Left cardiac atrium (tissue), 4 donors: ENCODE measurements at regions not wholly inside any gene's neighbourhood (a gene's known extent, or its start where the extent isn't known, plus 50 kb on each side); places are given as distances from the start of the nearest gene placed in this dataset.
A peak's percentile ranks its signal among the peaks of the same experiment; 100 is the strongest.

Experiments
- ATAC-seq, 2 donors: fragments of 200-7000 bp; cut with Tn5 transposase; one replicate each; pipeline ENCODE4 v1.9.1; 2020; ENCODE audit warnings: mild to moderate bottlenecking in 2 of 2, moderate library complexity in 2 of 2
- DNase-seq: peaks from one replicate; pipeline ENCODE4 v3.0.0-alpha.2; 2020
- intact Hi-C, 2 donors: fragments of 100-400 bp; cut with DNase I; formaldehyde crosslinking; loops; one replicate each; pipeline versions ENCODE4 v1.14.1 to v1.15.1; 2022 to 2023
- donor health status: DM: no; HTN: yes; CAD: no.
- donor health status: DM: no; HTN: yes; CAD: no; lungs with severe emphysema.
- donor health status: DM: yes; HTN: yes; CAD: no.
- donor health status: Dilated cardiomyopathy.

DNA sequence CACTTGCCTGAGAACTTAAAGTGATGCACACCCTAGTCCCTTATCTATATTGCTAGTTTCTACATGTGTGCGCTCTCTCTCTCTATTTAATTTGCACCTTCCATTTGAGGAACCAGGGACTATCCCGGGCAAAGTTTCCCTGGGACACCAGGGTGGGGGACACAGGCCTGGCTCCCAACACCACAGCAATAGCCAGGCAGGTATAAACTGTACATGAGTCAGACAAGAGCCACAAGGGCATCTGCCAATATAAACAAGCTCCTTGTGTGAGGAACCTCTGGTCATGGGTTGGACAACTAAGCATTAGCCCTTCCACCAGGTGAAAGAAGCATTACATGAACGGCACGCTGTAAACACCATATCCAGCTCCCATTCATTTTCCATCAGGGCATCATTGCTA, 455.5 kb downstream of the STIM2 start:
- DNase-seq (no peak), ATAC-seq (no peak)
- intact Hi-C loops = no loop called here

- DNase-seq = peak; percentile 17
- intact Hi-C loops = no loop called here
- peak in 1 of 2 donors; percentile 33 for ATAC-seq
These were observed 458.1 kb downstream of the STIM2 start for GRCh38 chr4:27318740-27319139.

DNA sequence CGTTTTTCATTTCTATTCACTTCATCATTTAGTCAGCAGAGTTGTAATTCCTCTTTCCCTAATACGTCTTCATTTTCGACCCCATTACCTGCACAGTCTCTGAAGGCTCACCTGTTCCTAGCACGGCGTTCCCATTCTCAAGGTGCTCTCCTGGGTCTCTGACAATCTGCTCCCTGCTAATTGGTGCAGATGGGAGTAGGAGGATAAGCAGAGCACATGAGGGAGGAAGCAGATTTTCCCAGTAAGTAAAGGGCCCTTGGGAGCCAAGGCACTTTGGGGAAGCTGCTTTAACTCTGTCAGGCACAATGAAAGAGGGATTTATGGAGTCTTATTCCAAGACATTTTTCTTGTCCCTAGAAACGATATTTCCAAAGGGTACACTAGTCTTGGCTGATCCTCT, 466.4 kb downstream of the STIM2 start:
- ATAC-seq = no peak

GRCh38 chr4:27327421-27328181, 467.0 kb downstream of the STIM2 start:
- no peak for DNase-seq
- intact Hi-C loops = no loop called here
- no peak for ATAC-seq

More for the DNA sequence above, 466.4 kb downstream of the STIM2 start:
- no peak for DNase-seq
- intact Hi-C loops = no loop called here

DNA sequence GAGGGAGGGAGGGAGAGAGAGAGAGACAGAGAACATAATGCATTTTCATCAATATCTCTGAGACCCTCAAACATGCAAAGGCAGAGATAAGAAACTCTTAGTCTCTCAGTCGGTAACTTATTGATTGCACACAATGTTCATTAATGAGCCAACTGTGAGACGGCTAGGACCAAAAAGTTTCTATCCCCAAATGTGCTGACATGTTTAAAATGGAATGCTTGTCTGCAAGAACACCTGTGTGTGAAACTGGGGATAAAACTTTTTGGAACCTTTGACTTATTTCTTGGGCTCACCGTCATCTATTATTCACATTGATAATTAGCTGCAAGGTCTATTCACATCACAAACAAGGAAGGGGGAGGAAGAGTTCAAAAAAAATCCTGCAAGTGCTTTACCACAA, 477.9 kb downstream of the STIM2 start:
- intact Hi-C loops = no loop called here
- no peak for DNase-seq
- ATAC-seq = no peak

GRCh38 chr4:27343411-27343810, 482.8 kb downstream of the STIM2 start:
- no peak for ATAC-seq
- intact Hi-C loops = no loop called here
- DNase-seq = no peak

GRCh38 chr4:27350161-27350560, 489.5 kb downstream of the STIM2 start:
- no peak for DNase-seq
- no peak for ATAC-seq
- intact Hi-C loops = no loop called here

DNA sequence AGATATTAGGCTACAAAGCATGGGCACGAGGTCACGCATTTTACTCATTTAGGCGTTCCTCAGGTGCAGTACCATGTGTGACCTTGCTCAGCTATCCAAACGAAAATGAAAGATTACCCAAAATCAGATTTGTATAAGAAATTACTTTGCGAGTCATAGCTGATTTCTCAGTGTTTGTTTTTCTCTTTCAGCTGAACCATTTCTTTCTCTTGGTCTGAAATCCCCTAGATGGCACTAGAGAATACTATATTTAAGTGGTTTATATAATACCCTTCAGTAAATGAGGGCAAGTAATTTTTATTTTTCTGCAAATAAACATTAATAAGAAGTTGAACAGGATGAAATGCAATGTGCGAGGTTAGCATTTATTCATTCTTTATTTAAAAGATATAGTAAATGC, 496.6 kb downstream of the STIM2 start:
- ATAC-seq = no peak
- no peak for DNase-seq
- intact Hi-C loops = no loop called here

GRCh38 chr4:27358269-27358668, 497.6 kb downstream of the STIM2 start:
- ATAC-seq = no peak
- intact Hi-C loops = no loop called here
- DNase-seq = no peak

GRCh38 chr4:27360131-27360530, 499.5 kb downstream of the STIM2 start:
- intact Hi-C loops = no loop called here
- DNase-seq = no peak
- no peak for ATAC-seq

GRCh38 chr4:27360790-27361267, 500.2 kb downstream of the STIM2 start:
- intact Hi-C loops = no loop called here
- peak in 1 of 2 donors; percentile 30 for ATAC-seq

GRCh38 chr4:27364509-27364908, 503.9 kb downstream of the STIM2 start:
- intact Hi-C loops = no loop called here
- ATAC-seq (no peak), DNase-seq (no peak)

More at GRCh38 chr4:27360790-27361267, 500.2 kb downstream of the STIM2 start:
- no peak for DNase-seq

DNA sequence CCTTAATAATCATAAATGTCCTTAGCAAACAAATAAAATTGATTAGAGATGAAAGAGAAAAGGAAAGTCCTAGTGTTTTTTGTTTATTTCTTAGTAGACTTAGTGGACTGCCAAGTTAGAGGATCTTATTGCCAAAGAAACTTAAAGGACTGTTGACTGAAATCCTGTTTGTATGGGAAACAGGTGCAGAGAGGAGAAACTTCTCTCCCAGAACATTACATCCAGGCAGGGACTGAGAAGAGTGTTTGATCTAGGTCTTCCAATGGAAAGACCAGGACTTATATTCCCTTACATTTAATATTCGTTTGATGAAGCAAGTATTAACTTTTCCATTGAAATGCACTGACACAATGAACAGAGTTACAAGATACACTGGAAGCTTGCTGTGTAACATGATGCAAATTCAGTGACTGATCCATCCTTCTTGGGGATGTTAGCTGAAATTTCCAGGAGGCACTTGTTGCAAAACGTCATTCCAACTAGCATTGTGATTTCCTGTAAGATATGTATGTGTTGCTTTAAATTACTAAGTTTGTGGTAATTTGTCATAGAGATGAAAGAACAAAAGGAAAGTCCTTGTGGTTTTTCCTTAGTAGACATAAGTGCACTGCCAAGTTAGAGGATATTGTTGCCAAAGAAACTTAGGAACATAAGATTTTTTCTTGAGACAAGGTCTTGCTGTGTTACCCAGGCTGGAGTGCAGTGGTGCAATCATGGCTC, 505.6 kb downstream of the STIM2 start:
- no peak for DNase-seq
- intact Hi-C loops = no loop called here

GRCh38 chr4:27368781-27369180, 508.1 kb downstream of the STIM2 start:
- intact Hi-C loops = no loop called here
- no peak for ATAC-seq
- DNase-seq = no peak

More for the DNA sequence above, 505.6 kb downstream of the STIM2 start:
- no peak for ATAC-seq

DNA sequence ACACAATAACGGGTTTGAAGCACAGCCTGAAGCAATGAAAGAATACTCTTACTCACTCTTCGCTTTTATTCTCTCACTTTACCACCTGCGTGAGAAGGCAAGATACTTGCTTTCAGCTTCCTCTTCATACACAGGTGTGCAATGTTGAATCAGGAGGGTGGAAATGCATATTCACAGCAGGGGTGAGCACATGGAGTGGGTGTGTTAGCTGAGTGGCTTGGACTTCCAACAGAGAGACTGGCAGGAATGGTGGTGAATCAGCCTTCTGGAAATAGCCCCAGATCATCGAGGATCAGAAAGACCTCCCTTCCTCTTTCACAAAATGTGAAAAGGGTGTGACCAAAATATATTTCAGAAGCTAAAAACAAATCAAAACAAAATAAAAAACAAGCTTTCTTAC, 521.2 kb downstream of the STIM2 start:
- intact Hi-C loops = no loop called here
- ATAC-seq (no peak), DNase-seq (no peak)

- DNase-seq (no peak), ATAC-seq (no peak)
- intact Hi-C loops = no loop called here
These were observed 527.1 kb downstream of the STIM2 start for GRCh38 chr4:27387711-27388110.

- intact Hi-C loops = no loop called here
- no peak for ATAC-seq
These were observed 537.2 kb downstream of the STIM2 start for GRCh38 chr4:27397886-27398285.

DNA sequence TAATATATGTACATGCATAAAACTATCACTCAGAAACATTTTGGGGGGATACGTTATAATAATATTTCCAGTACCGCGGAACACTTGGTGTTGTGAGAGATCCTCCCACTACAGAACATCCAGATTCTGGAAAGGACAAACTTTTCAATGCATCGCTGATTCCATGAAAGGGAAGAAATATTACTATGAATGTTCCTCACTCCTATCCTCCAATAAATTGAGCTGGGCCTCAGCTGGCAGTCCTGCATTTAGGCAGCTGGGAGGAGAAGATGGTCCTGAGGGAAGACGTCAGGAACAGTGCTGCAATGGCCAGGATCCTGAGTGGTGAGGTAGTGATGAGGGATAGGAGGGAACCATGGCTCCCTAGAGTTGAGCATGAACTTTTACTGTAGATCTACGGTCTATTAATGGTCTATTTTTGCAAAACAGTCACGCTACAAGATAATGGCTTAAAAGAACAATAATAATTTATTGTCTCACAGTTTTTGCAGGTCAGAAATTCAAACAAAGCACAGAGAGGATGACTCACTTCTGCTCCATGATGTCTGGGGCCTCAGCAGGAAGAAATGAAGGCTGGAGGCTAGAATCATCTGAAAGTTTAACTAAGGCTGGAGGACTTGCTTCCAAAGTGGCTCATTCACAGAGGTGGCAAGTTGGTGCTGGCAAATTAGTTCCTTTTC, 538.1 kb downstream of the STIM2 start:
- DNase-seq = no peak
- intact Hi-C loops = no loop called here
- ATAC-seq = no peak

More at GRCh38 chr4:27397886-27398285, 537.2 kb downstream of the STIM2 start:
- no peak for DNase-seq

GRCh38 chr4:27407616-27408015, 547.0 kb downstream of the STIM2 start:
- intact Hi-C loops = no loop called here
- ATAC-seq = no peak
- DNase-seq = no peak

DNA sequence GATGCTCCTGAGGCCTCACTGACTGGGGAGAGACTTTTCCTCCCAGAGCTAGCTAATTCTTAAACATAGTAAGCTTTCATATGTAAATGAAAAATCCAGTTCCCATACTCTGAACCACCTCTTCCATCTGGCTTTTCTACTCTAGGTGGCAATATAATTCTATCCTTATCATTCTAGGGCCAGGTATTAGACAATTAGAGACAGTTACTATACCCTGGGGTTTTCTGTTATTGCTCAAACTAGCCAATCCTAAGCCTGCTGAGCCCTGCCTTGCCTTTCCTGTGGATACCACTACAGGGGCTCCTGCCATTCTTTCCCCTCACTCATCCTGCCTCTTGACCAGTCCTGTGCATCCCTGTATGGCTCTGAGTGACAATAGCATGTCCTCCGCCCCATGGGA, 552.0 kb downstream of the STIM2 start:
- ATAC-seq (no peak), DNase-seq (no peak)
- intact Hi-C loops = no loop called here
